SH-SY5Y (cell line): ENCODE measurements at regions not wholly inside any gene's neighbourhood (a gene's known extent, or its start where the extent isn't known, plus 50 kb on each side); places are given as distances from the start of the nearest gene placed in this dataset.

Experiments
- GATA2 ChIP-seq: IDR thresholded peaks from 2 replicates; pipeline ENCODE4 v1.6.1; 2011; ENCODE audit warnings: mild to moderate bottlenecking, low read depth, low read length
- GATA3 ChIP-seq: IDR thresholded peaks from 2 replicates; pipeline ENCODE4 v1.6.1; 2011; ENCODE audit warnings: low read depth, mild to moderate bottlenecking, low read length, moderate library complexity

- TF ChIP-seq GATA3 (no peak), GATA2 (no peak)
Measured at GRCh38 chr1:104121271-104121670, 371.6 kb downstream of the AMY1C start.
